BJ (cell line): ENCODE measurements at regions not wholly inside any gene's neighbourhood (a gene's known extent, or its start where the extent isn't known, plus 50 kb on each side); places are given as distances from the start of the nearest gene placed in this dataset.

Experiments
- CTCF ChIA-PET: fragments of 350-600 bp; formaldehyde crosslinking; extraction: SDS; loops from one replicate; lab custom pipeline; 2021; ENCODE audit warnings: antibody characterized with exemption, inconsistent platforms; lab: Yijun Ruan, JAX
- POLR2A ChIA-PET: fragments of 300-600 bp; sonication (Branson Sonifier 250); formaldehyde crosslinking; extraction: SDS; loops from one replicate; lab custom pipeline; 2021; ENCODE audit warnings: antibody characterized with exemption; lab: Charles Lee
- DNase-seq: peaks from one replicate; pipeline ENCODE4 v3.0.0-alpha.2; 2011; ENCODE audit warnings: low read depth
- H3K27me3 ChIP-seq: 2 replicates; pipeline ENCODE4 v1.6.0; 2011; ENCODE audit warnings: low read length; ENCODE audit not compliant: control insufficient read depth, insufficient read depth
- H3K36me3 ChIP-seq: 2 replicates; pipeline ENCODE4 v1.5.1; 2011; ENCODE audit warnings: low read length; ENCODE audit not compliant: control insufficient read depth, insufficient read depth
- H3K4me3 ChIP-seq: 2 replicates; pipeline ENCODE4 v1.5.1; 2011; ENCODE audit warnings: low read depth, mild to moderate bottlenecking, control low read depth, low read length
- TF ChIP-seq, protein P1 (sequence below): IDR thresholded peaks from 2 replicates; pipeline ENCODE4 v1.5.1; 2011; ENCODE audit warnings: low read depth, mild to moderate bottlenecking, control low read depth, inconsistent platforms, low read length, moderate library complexity; ENCODE audit not compliant: insufficient read depth

DNA sequence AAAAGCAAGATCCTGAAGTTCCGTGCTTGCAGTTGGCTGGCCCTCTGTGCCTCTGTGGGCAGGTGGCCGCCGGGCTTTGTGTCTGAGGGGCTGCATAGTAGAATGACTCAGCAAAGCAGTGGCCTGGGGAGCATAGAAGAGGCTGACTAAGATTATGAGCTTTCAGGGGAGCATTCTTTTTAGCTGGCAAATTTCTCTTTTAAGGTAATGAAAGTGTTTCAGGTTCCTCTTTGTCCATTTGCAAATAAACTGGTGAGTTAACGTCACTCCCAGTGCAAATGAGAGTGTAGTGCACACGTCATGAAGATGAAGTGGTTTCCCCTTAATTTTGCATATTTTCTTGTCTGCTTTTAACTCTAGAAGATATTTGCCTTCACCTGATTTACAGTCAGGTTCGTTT, 98.6 kb downstream of the BCL2L11 start:
- no peak overlapping the region for H3K4me3 ChIP-seq
- no peaks in the 10 kb centered on the region for H3K27me3 ChIP-seq
- CTCF ChIA-PET = interaction anchor here (0.6 to 1.3 kb wide), 2 partner anchors 15 to 23 kb away, joined by 3 read pairs; no protein-coding TSS in a partner anchor
- POLR2A ChIA-PET = no interaction called here
- no peak for DNase-seq
- peaks cover 4% of the 10 kb centered on the region for H3K36me3 ChIP-seq
- TF ChIP-seq, protein P1, sequence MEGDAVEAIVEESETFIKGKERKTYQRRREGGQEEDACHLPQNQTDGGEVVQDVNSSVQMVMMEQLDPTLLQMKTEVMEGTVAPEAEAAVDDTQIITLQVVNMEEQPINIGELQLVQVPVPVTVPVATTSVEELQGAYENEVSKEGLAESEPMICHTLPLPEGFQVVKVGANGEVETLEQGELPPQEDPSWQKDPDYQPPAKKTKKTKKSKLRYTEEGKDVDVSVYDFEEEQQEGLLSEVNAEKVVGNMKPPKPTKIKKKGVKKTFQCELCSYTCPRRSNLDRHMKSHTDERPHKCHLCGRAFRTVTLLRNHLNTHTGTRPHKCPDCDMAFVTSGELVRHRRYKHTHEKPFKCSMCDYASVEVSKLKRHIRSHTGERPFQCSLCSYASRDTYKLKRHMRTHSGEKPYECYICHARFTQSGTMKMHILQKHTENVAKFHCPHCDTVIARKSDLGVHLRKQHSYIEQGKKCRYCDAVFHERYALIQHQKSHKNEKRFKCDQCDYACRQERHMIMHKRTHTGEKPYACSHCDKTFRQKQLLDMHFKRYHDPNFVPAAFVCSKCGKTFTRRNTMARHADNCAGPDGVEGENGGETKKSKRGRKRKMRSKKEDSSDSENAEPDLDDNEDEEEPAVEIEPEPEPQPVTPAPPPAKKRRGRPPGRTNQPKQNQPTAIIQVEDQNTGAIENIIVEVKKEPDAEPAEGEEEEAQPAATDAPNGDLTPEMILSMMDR = no peak

DNA sequence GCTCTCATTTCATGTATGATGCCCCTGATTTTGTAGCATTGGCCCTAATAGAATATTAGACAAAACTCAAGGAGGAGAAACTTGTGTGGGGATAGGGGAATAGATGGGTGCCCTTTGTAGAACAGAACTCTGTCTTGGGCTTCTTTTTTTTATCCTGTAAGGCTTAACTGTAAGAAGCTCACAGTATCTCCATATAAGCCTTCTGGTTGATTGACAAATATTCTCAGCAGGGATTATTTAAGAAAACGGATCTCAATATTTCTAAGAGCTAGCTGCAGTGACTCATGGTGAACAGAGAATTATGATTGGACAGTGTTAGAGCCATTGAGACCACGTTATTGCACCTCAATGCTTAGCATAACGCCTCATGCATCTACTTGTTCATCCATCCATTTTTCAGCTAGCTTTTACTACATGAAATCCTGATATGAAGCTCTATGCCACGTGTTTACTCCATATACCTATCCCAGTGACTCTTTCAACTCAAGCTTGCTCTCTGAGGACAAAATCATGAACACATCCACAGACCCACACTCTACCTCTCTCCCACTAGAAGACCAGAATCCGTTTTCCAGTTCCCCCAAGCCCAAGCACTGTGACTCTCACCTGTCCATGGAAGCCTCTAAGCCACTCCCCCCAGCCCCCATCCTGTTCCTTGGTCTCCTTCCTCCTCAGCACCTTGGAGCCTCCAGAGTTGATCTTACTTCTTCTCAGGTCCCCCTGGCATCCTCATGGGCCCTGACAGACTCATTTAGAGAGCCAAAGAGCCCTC, 99.2 kb downstream of the BCL2L11 start:
- TF ChIP-seq, protein P1 = no peak
- ChIA-PET POLR2A (no interaction called here), CTCF (interaction anchor here (0.7 to 1.3 kb wide), 2 partner anchors 18 to 23 kb away, joined by 3 read pairs; no protein-coding TSS in a partner anchor)
- Histone ChIP-seq H3K36me3 (peaks cover 4% of the 10 kb centered on the region), H3K4me3 (no peak overlapping the region), H3K27me3 (no peaks in the 10 kb centered on the region)
- no peak for DNase-seq

DNA sequence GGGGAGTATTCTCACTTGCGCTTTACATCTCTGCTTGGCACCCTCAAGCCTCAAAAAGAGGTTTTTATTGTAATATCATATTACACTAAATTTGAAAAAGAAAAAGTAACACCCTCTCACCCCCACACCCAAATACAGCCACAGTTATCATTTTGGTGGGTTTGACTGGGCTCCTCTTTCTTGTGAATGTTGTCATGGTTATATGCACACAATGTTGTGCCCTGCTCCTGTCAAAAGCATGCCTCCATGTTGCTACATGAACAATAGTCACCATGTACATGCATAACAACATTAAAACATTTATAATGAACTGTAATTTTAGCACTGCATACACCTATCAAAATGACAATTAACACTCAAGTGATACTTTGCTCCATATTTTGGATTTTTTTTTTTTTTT, 100.2 kb downstream of the BCL2L11 start:
- TF ChIP-seq, protein P1 = no peak
- CTCF ChIA-PET = interaction anchor here (0.7 kb wide), 1 partner anchor 17 kb away, joined by 3 read pairs; no protein-coding TSS in a partner anchor
- POLR2A ChIA-PET = no interaction called here
- Histone ChIP-seq H3K36me3 (peaks cover 4% of the 10 kb centered on the region), H3K4me3 (no peak overlapping the region), H3K27me3 (no peaks in the 10 kb centered on the region)
- DNase-seq = no peak

DNA sequence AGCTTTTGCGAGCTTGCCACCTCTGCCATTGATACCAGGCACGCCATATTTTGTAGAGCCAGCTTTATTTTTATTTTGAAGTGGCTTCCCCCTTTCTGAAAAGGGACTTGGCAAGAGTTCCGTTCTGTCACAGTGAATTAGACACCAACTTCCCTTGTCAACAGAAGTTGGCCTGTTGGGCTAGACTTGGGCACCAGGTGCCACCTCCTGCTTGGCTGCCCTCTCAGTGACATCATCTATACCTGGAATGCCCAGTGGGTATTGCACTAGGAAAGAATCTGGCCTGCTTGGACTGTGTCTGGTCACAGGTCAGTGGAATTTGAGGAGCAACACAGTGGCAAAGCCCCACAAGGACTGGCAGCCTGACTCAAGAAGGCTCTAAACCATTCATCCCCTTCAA, 101.0 kb downstream of the BCL2L11 start:
- Histone ChIP-seq H3K27me3 (no peaks in the 10 kb centered on the region), H3K36me3 (peaks cover 3% of the 10 kb centered on the region), H3K4me3 (no peak overlapping the region)
- POLR2A ChIA-PET = no interaction called here
- CTCF ChIA-PET = no interaction called here
- TF ChIP-seq, protein P1 = no peak
- DNase-seq = no peak

DNA sequence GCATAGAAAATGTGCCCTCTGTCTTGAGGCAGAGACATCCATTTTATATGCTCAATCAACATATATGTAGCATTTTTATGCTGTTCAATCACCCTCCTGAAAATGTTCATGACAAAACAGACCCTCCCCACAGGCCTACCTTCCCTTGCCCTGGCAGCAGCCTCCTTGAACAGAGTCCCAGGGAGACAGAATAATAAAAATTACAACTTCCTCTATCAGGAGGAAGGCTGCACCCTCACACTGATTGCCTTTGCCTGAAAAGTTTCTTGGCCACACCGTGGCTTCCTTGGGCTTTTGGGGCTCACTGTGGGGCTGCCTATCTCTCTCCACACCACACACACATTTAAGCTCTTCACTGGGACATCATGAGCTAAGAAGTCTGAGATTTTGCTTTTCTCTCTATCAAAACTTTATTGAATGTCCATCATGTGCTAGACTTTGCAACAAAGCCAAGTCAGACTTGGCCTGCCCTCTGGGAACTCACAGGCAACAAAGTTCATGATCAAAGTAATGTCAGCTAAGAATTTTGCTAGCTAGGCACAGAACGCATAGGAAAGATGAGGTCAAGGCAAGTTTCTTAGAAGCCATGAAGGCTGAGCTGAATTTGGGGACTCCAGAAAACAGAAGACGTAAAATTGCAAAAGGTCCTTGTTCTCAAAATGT, 101.6 kb downstream of the BCL2L11 start:
- Histone ChIP-seq H3K36me3 (no peaks in the 10 kb centered on the region), H3K27me3 (no peaks in the 10 kb centered on the region), H3K4me3 (no peak overlapping the region)
- TF ChIP-seq, protein P1 = no peak
- CTCF ChIA-PET = no interaction called here
- DNase-seq = no peak
- POLR2A ChIA-PET = no interaction called here
